Aorta (tissue), 5 donors: ENCODE measurements at regions not wholly inside any gene's neighbourhood (a gene's known extent, or its start where the extent isn't known, plus 50 kb on each side); places are given as distances from the start of the nearest gene placed in this dataset.

ENCODE experiments used
- ATAC-seq: fragments of 200-7000 bp; cut with Tn5 transposase; one replicate; pipeline ENCODE4 v1.9.1; 2022; ENCODE audit warnings: moderate library complexity; ENCODE audit not compliant: low FRiP score
- DNase-seq, 2 donors: peaks; one replicate each; pipeline ENCODE4 v3.0.0-alpha.2; 2020
- H3K27ac ChIP-seq, 2 donors: one replicate each; pipeline ENCODE4 v1.5.1; 2013; ENCODE audit warnings: low read length in 2 of 2, mild to moderate bottlenecking in 2 of 2, moderate library complexity in 2 of 2, control low read depth in 1 of 2, inconsistent platforms in 1 of 2, low read depth in 1 of 2
- H3K27me3 ChIP-seq, 2 donors: one replicate each; pipeline ENCODE4 v1.6.1; 2013; ENCODE audit warnings: control low read depth in 1 of 2, low read length in 1 of 2, mild to moderate bottlenecking in 1 of 2, moderate library complexity in 1 of 2; ENCODE audit not compliant: insufficient read depth in 2 of 2, control insufficient read depth in 1 of 2
- H3K36me3 ChIP-seq, 2 donors: one replicate each; pipeline ENCODE4 v1.6.1; 2013; ENCODE audit warnings: control low read depth in 1 of 2, low read length in 1 of 2, mild to moderate bottlenecking in 1 of 2; ENCODE audit not compliant: insufficient read depth in 2 of 2, control insufficient read depth in 1 of 2
- H3K4me1 ChIP-seq, 2 donors: one replicate each; pipeline ENCODE4 v1.6.1; 2013; ENCODE audit warnings: low read length in 2 of 2, control low read depth in 1 of 2, mild to moderate bottlenecking in 1 of 2, moderate library complexity in 1 of 2; ENCODE audit not compliant: insufficient read depth in 2 of 2, control insufficient read depth in 1 of 2
- H3K4me3 ChIP-seq, 2 donors: one replicate each; pipeline ENCODE4 v1.5.1; 2013; ENCODE audit warnings: low read length in 2 of 2, control low read depth in 1 of 2, mild to moderate bottlenecking in 1 of 2
- H3K9me3 ChIP-seq: one replicate; pipeline ENCODE4 v1.6.1; 2013; ENCODE audit warnings: mild to moderate bottlenecking, low read length; ENCODE audit not compliant: control insufficient read depth
- WGBS, 2 donors: extraction: QIAGEN DNeasy Blood & Tissue Kit; methylation state at CpG; one replicate each; pipeline ENCODE4 v1.1.7; 2013; 5-methylcytosine and 5-hydroxymethylcytosine counted together
- intact Hi-C, 2 donors: fragments of 100-400 bp; cut with DNase I; formaldehyde crosslinking; loops; one replicate each; pipeline versions ENCODE4 v1.14.2 to v1.15.0; 2022
- donor health status: healthy with polysubstance abuse.
- donor health status: Bipolar disorder and iron deficiency.
- donor health status: DM: no; HTN: no; CAD: no.
- donor health status: DM: no; HTN: no; CAD: no.
- donor health status: DM: yes; HTN: yes; CAD: no.

DNA sequence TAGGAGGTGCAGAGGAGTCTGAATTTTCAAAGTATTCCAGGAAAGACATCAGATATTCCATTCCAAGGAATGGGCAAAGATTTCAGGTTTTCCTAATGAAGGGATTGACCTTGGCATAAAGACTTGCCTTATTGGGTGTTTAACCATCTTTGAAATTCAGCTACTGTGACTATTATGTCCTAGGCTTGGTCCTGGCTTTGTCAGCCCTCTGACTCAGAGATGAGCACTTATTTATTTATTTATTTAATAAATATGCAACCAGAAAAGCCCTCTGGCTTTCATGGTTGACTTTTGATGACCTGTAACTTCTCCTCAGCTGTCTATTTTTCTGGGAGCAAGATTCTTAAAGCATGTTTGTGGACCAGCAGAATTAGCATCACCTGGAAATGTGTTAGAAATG is 455.1 kb downstream of the KIF2B start:
- no peaks in the 10 kb centered on the region for H3K4me1 ChIP-seq
- DNase-seq: no peak
- no peak overlapping the region for H3K4me3 ChIP-seq
- no peak for ATAC-seq
- H3K9me3 ChIP-seq: no peaks in the 10 kb centered on the region
- H3K27me3 ChIP-seq: peaks cover 0 to 2% of the 10 kb centered on the region in 2 donors
- no peak overlapping the region for H3K27ac ChIP-seq
- no peaks in the 10 kb centered on the region for H3K36me3 ChIP-seq
- intact Hi-C loops: no loop called here

DNA sequence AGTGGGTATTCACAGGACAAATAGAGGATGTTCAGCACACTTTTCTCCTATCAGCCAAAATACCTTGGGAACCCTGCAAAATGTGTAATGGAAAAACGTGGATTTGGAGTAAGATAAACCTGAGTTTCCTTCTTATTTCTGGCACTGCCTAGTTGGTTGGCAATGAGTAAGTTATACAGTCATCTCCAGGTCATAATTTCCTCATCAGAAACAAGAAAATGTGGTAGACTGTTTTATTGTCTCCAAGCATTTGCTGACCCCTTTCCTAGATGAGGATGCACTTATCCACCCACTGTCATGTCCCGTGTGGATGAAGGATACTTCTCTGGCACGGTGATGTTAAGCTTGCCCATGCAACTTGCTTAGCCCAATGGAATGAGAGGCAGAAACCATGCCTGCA is 458.0 kb downstream of the KIF2B start:
- WGBS, 2 donors: 63 to 66% methylated on average over 3 of the region's 3 CpGs

DNA sequence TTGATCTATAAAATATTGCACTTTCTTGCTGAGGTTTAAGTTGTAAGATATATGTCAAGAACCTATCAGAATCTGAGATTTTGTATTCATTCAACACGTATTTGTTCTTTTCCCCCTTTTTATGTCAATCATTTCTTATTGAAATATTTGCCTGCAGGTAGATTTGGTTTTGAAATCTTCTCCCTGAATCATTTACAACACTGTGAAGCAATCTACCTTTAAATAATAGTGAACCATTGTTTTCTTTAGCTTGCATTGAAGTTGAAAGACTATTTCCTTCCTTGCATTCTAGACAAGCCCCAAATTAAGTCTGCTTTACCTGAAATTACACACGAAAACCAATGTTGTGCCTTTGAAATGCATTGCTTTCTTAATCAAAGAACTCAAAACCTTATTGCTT is 460.2 kb downstream of the KIF2B start:
- H3K9me3 ChIP-seq: no peaks in the 10 kb centered on the region
- no peaks in the 10 kb centered on the region for H3K36me3 ChIP-seq
- H3K4me3 ChIP-seq: no peak overlapping the region
- H3K27me3 ChIP-seq: no peaks in the 10 kb centered on the region
- H3K4me1 ChIP-seq: no peaks in the 10 kb centered on the region
- 55% methylated on average over 2 of the region's 2 CpGs for WGBS, 2 donors
- DNase-seq (no peak), ATAC-seq (no peak)
- intact Hi-C loops: no loop called here
- H3K27ac ChIP-seq: no peak overlapping the region

More for the DNA sequence above, 458.0 kb downstream of the KIF2B start:
- H3K4me1 ChIP-seq: no peaks in the 10 kb centered on the region
- H3K4me3 ChIP-seq: no peak overlapping the region
- no peaks in the 10 kb centered on the region for H3K36me3 ChIP-seq
- no peak overlapping the region for H3K27ac ChIP-seq
- H3K9me3 ChIP-seq: no peaks in the 10 kb centered on the region
- intact Hi-C loops: no loop called here
- DNase-seq (no peak), ATAC-seq (no peak)
- H3K27me3 ChIP-seq: peaks cover 0 to 2% of the 10 kb centered on the region in 2 donors

DNA sequence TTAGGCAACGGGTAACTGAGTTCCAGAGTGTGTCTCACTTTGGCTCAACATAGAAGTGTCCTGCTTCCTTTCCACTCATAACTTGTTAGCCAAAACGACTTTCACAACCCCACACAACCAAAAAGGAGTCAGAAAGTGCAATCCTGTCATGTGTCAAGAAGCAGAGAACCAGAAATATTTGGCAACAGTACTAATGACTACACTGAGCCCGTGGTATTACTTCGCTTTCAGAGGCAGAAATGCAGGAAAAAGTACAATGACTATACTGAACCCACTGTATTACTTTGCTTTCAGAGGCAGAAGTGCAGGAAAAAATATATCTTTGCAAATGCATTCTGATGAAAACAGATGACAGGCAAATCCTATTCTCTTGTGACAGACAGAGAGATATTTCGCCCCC is 484.6 kb downstream of the KIF2B start:
- intact Hi-C loops: no loop called here
- no peak for ATAC-seq
- 48 to 51% methylated on average over 5 of the region's 5 CpGs for WGBS, 2 donors

DNA sequence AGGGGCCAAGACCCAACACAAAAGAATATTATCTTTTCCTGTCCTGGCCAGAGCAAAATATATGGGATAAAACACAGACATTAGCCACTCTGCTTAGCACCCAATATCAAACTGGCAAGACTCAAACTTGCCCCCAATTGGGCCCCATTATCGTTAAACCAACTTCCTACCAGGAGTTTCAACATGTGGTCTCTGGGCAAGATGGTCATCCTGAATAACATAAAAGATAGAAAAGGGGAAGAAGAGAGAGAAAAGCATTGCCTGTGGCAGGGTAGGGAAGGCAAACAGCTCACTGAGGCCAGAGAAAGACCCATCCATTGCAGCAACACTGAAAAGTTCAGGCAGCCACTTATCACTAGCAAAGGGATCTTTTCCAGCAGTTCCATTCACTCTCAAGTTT is 502.1 kb downstream of the KIF2B start:
- Histone ChIP-seq H3K27me3 (no peaks in the 10 kb centered on the region), H3K4me1 (no peaks in the 10 kb centered on the region), H3K36me3 (no peaks in the 10 kb centered on the region), H3K9me3 (no peaks in the 10 kb centered on the region), H3K27ac (no peak overlapping the region), H3K4me3 (no peak overlapping the region)
- 70 to 79% methylated on average over 1 of the region's 1 CpG for WGBS, 2 donors
- intact Hi-C loops: no loop called here
- DNase-seq: no peak
- no peak for ATAC-seq

More for the DNA sequence above, 484.6 kb downstream of the KIF2B start:
- no peaks in the 10 kb centered on the region for H3K27me3 ChIP-seq
- no peak overlapping the region for H3K27ac ChIP-seq
- no peaks in the 10 kb centered on the region for H3K36me3 ChIP-seq
- peaks cover 1% of the 10 kb centered on the region for H3K9me3 ChIP-seq
- no peak for DNase-seq
- H3K4me3 ChIP-seq: no peak overlapping the region
- H3K4me1 ChIP-seq: no peaks in the 10 kb centered on the region

DNA sequence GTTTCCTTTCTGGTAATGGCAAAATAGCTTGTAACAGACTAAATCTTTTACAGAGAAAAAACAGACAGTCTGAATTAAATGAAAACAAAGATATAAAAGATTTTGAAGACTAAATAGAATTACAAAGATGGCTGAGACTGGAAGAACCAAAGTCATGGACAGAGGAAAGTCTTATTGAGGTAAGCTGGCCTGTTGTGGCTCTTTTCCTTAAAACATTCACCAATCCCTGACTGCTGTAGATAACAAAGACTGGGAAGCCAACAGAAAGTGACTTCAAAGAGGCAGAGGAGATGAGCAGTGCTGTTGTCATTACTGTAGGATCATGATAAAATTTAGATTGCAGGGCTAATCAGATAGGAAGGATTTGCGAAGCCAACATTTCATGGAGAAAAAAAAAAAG is 517.0 kb downstream of the KIF2B start:
- no peak for DNase-seq
- no peak for ATAC-seq
- Histone ChIP-seq H3K36me3 (no peaks in the 10 kb centered on the region), H3K9me3 (peaks cover 2% of the 10 kb centered on the region), H3K4me1 (no peaks in the 10 kb centered on the region), H3K4me3 (no peak overlapping the region), H3K27me3 (no peaks in the 10 kb centered on the region), H3K27ac (no peak overlapping the region)
- WGBS, 2 donors: 88 to 96% methylated on average over 1 of the region's 1 CpG
- intact Hi-C loops: loop anchor here in 1 of 2 donors (10.0 kb wide), 1 partner anchor 65 kb away; no protein-coding TSS in a partner anchor

DNA sequence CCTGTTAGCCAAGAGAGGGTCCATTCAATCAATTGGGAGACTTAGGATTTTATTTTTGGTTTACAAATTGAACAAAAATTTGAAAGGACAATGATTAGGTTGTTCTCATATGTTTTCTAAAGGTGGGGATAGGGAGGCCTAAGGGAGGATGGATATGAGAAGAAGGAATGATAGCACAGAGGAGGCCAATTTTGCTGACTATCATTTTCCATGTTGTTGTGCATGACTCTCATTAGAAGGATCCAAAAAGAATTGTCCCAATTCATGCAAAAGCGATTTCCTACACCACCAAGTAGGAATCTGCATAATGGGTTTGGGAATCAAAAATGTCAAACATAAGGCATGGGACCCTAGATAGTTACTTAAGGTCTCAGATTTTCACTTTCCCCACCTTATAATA is 524.8 kb downstream of the KIF2B start:
- intact Hi-C loops: loop anchor here in 1 of 2 donors (10.0 kb wide), 1 partner anchor 57 kb away; no protein-coding TSS in a partner anchor
- Histone ChIP-seq H3K27ac (no peak overlapping the region), H3K4me3 (no peak overlapping the region), H3K27me3 (no peaks in the 10 kb centered on the region), H3K9me3 (no peaks in the 10 kb centered on the region), H3K36me3 (no peaks in the 10 kb centered on the region), H3K4me1 (no peaks in the 10 kb centered on the region)
- DNase-seq: no peak
- no peak for ATAC-seq
- WGBS, 2 donors: 88% methylated on average over 1 of the region's 1 CpG

DNA sequence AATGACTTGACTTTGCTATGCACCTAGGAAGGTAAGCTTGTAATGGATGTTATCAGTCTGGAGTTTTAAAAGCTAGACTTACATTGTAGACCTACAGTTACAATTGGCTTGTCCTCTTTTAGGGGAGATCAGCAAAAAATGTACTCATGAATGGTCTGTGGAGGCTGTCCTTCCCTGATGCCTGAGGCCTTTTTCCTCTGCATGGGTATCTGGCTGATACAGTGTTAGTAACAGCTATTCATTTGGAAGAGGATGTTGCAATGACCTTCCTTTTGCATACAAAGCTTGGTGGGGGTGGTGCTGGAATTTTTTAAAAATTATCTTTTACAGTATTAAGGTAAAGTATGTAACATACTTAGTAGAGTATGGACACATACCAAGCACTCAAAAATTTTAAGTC is 525.5 kb downstream of the KIF2B start:
- intact Hi-C loops: loop anchor here in 1 of 2 donors (10.0 kb wide), 1 partner anchor 57 kb away; no protein-coding TSS in a partner anchor
- Histone ChIP-seq H3K27ac (no peak overlapping the region), H3K36me3 (no peaks in the 10 kb centered on the region), H3K27me3 (no peaks in the 10 kb centered on the region), H3K4me3 (no peak overlapping the region), H3K4me1 (no peaks in the 10 kb centered on the region), H3K9me3 (no peaks in the 10 kb centered on the region)
- DNase-seq (no peak), ATAC-seq (no peak)

DNA sequence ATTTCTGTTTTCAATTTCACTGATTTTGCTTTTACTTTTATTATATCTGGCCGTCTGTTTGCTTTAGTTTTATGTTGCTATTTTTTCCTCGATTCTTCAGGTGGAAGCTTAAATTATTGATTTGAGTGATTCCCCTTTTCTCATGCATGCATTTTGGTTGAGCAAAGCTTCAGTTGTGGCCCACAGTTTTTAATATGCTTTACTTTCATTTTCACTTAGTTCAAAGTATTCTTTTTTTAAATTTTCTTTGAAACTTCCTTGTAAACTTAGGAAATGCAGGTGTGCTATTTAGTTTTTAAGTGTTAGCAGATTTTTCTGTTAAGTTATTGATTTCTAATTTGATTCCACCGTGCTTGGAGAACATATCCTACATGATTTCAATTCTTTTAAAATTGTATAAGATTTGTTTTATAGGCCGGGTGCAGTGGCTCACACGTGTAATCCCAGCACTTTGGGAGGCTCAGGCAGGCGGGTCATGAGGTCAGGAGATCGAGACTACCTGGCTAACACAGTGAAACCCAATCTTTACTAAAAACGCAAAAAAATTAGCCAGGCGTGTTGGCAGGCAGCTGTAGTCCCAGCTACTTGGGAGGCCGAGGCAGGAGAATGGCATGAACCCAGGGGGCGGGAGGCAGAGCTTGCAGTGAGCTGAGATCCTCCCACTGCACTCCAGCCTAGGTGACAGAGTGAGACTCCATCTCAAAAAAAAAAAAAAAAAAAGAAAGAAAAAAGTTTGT is 531.2 kb downstream of the KIF2B start:
- intact Hi-C loops: no loop called here
- H3K4me3 ChIP-seq: no peak overlapping the region
- no peak overlapping the region for H3K27ac ChIP-seq
- DNase-seq: no peak
- H3K27me3 ChIP-seq: no peaks in the 10 kb centered on the region
- WGBS, 2 donors: 79 to 80% methylated on average over 11 of the region's 11 CpGs
- no peak for ATAC-seq
- H3K4me1 ChIP-seq: no peaks in the 10 kb centered on the region
- peaks cover 1% of the 10 kb centered on the region for H3K9me3 ChIP-seq
- H3K36me3 ChIP-seq: no peaks in the 10 kb centered on the region
